ENCODE measurements at regions not wholly inside any gene's neighbourhood (a gene's known extent, or its start where the extent isn't known, plus 50 kb on each side); places are given as distances from the start of the nearest gene placed in this dataset.

DNA sequence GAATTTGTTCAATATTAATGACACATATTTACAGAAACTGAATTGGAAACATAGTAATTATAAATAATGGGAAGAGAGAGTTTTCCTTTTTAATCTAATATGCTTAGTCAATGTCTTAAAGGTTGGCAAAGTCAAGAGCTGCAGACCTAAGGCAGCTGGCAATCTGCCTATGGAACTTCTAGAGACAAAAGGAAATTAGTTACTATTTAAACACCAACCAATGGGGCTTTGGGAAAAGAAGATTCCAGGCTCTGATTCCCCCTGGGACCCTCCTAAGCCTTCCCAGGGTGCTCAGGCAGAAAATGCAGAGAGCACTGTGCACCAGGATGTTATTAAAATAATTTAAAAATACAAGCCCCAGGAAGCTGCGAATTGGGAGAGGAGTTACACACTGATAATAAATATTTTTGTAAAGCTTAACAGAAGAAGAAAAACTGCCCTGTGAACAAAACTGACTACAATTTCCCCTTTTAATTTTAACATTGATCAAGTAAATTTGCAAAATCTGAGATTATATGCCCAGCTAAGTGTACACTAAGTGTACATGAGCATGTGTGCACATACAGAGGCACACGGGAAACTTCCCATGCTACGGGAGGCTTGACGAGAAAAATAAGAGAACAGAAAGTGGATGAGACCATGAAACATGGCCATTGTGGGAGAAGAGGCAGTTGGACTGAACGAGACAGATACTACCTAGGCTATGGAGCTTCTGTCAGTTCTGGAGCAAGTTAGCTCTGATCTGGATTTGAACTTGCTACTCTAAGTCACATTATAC lies 77.4 kb upstream of the ADAMTS16 start:
- DNase-seq (ENCODE audit: low spot score) = no peak

DNA sequence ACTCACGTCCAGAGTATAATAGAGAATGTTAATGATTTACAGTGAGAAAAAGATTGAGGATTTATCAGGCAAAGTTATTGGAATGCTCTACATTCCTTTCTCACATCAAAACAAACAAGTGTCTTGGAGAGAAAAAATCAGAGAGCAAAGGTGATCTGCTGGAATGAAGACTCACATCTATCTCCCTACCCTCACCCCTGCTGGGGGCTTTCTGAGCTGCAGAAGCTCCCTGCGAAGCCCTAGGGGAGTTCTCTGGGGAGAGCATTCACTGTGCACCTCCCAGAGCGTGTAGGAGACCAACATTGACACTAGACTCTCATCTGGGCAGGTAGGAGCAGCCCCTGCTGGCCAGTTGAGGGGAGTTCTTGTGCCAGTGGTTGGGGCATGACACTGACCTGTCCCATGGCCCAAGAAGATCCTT lies 76.6 kb upstream of the ADAMTS16 start:
- no peak for DNase-seq (ENCODE audit: low spot score)

DNA sequence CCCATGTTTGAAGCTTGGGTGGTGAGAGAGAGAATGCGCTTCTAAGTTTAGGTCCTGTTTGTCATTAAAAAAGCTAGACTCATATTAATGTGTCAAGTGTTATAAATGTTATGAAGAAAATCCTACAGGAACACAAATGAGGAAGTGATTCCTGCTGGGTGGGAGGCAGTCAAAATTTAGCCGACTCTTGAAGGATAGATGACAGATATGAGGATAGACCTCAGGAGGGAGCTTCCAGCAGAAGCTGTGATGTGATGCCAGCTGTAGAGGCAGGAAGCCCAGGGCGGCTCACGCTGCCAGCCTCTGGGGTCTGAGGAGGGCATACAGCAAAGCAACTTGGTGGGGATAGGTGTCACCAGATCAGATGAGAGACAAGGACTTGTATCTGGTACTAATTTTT lies 74.7 kb upstream of the ADAMTS16 start:
- DNase-seq (ENCODE audit: low spot score) = no peak

DNA sequence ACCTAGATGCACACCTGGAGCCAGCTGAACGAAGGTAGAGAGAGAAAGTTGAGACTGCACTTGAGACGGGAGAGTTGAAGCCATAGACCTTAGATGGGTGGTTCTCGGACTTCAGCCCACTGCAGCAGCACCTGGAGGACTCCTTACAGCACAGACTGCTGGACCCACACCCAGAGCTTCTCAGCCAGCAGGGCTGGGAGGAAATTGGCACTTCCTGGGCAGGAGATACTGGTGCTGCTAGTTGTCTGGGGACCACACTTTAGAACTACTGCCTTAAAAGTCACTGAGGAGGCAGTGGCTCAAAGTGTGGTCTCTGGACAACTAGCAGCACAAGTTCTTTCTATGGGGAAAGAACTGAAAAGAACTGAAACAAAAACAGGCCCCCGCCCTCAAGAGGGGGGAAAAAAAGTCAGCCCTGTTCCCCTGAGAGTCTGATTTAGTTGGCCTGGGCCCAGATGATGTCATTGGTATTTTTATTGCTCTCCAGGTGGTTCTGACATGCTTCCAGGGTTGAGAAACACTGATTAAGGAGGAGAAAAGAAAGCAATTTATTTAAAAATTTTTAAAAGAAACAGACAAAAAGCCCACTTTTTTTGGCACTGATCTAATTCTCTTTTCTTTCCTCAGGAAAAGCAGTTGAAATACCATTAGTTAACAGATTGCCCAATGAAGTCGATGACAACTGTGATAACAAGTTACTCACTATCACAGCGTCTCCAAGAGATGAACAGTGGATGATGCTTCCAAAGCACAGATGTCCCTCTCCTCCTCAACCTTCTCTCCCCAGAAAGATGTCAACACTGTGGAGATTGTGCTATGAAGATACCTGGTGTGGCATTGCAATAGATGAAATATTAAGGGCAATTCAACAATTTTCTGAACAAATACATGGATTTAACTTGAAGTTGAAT lies 73.6 kb upstream of the ADAMTS16 start:
- no peak for DNase-seq (ENCODE audit: low spot score)

DNA sequence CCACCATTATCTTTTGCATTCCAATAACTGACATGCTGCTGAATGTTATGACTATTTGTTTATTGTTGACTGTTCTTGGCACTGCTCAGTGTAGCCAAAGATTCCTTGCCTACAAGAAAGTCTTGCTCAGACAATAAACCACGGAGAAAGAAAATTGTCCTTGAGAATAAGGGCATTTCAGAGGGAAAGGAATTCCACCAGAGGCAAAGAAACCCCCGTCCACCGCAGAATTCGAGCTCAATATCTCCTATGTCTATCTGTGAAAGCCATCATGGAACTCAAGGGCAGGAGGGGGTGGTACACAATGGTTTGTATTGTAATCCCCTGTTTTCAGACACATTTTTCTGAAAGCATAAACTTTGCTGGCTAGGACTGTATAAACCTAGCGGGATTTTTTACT lies 70.3 kb upstream of the ADAMTS16 start:
- DNase-seq (ENCODE audit: low spot score) = no peak

DNA sequence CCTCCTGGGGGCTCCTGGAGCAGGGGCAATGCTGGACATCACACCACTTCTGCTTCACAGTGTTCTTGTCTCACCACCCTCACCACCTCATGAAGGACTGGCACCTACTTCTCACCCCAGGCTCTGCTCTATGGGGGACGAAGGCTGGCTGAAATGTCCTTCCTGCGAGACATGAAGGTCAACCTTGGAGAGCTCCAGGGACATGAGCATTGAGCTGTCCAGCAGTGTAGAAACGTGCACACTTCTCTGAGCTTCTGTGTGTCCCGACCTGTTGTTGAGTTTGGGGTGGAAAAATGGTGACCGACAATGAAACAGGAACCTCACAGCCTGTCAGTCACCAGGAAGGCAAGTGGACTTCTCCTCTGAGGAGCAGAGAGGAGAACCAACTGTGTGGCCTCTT lies 68.6 kb upstream of the ADAMTS16 start:
- no peak for DNase-seq (ENCODE audit: low spot score)

DNA sequence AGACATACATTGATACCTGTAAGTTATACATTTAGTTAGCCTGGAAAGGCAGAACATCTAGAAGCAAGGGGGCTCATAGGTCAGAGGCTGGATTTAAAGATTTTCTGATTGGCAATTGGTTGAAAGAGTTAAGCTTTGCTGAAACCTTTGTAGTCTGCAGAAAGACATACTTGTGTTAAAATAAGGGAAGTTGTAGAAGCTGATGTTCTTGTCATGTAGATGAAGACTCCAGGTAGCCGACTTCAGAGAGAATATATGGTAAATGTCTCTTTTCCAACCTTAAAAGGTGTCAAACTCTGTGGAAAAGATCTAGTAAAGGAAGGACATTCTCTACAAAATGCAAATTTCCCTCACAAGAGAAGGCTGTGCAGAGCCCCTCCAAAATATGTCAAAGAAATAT lies 62.9 kb upstream of the ADAMTS16 start:
- DNase-seq (ENCODE audit: low spot score) = no peak

DNA sequence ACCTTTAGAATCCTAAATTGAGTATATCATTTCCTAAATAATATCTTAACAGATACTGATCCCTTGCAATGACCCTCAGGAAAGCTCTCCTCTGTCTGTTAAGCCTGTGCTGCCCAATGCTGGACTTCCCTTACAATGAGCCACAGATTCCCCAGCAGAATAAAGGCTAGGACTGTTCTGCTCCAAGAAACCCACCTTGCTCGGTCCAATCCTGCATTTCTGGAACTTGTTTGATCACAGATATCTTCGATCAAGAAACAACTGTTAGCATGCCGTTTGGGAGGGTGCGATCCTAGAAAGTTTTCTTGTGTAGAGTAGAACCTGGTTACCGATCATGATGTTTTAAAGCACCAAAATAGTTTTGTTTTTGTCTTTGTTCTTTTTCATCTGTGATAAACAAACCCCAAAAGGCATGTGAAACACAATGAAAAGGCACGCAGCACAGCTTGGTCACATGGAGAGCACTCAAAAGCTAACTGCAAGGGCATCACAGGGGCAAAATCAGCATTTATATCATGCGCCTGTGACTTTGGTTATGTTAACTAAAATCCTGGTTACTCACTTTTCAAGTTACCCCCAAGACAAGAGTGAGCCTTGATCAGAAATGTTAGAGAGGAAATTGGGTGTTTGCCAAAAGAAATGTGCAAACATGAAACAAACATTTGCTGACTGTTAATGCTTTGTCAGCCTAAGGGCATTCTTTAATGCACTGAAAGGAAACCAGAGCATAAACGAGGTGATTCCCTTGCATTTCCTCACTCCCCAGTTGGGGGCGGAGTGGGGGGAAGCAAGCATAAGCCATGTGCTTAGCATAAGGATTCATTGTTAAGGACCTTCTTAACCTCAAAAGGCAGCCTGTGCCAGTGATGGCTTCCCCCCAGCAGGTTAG lies 61.9 kb upstream of the ADAMTS16 start:
- no peak for DNase-seq (ENCODE audit: low spot score)

DNA sequence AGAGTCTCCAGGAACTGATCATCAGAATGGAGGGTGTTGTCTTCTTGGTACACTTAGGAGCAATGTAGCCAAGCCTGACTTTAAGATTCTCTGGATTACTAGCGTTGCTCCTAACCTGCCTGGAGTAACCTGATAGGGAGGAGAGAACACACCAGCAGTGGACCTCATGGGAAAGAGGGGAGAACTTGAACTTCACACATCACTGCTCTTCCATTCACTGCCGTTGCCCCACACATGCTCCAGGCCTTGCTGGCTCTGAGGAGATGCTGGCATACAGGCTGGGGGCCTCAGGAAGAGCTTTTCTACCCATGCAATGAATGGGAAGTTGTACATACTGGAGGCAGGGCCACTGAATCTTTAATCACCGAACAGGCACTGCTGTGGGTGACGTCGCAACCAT lies 60.3 kb upstream of the ADAMTS16 start:
- no peak for DNase-seq (ENCODE audit: low spot score)

DNA sequence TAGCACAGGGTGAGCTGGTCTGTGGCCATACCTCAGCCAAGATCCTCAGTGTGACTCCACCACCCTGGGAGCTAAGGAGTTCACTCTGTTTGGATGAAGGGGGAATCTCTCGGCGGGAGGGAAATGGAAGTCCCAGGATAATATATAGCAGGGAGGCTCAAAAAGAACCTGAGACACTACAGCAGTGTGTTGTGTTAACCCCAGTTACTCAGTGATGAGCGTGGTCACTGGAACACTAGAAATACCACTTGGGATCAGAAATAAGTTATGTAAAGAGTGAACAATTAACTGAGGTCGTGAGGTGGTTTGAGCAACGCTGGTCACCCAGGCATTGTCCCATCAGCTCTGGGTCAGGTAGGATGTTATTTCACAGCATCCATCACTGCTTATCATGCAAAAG lies 59.3 kb upstream of the ADAMTS16 start:
- no peak for DNase-seq (ENCODE audit: low spot score)

DNA sequence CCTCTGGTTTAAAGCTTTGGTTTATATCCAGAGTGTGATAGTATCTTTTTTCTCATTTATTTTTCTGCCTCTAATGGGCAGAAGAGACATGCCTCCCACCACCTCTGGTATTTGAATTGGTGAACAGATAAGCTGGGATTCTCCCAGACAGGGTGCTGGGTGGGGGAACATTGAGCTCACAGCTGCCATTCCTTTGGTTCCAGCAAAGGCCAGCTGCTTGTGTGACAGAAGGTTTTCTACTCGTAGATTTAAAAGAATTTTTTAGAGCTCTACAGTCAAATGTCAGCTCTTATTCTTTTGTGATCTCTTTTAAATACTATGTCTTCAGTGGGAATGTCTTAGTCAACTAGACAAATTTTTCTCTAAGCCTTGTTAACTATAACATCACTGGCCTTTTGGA lies 54.7 kb upstream of the ADAMTS16 start:
- no peak for DNase-seq (ENCODE audit: low spot score)

DNA sequence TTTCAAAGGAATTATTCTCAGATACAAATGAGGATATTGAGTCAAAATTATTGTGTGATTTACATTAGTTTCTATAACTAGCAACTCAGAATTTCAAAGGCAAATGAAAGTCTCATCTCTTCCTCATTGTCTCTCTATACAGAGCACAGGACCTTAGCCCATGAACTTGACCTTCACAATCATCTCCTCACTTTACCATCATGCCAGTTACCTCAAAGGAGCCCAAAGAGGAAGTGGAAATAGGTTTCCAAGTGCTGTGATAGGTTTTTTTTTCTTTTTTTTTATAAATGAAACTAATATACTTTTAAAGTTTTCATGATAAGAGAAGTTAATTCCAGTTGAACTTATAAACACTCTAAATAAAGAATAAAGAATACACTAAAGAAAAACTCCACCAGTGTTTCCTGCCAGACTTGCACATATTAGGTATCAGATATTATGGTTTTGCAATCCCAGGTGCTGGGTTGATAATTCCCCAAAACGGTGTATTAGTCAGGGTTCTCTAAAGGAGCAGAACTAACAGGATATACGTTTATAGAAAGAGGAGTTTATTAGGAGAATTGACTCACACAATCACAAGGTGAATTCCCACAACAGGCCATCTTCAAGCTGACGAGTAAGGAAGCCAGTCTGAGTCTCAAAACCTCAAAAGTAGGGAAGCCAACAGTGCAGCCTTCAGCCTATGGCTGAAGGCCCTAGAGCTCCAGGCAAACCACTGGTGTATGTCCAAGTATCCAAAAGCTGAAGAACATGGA lies 50.1 kb upstream of the ADAMTS16 start:
- DNase-seq (ENCODE audit: low spot score) = no peak
